ENCODE measurements at regions not wholly inside any gene's neighbourhood (a gene's known extent, or its start where the extent isn't known, plus 50 kb on each side); places are given as distances from the start of the nearest gene placed in this dataset.

DNA sequence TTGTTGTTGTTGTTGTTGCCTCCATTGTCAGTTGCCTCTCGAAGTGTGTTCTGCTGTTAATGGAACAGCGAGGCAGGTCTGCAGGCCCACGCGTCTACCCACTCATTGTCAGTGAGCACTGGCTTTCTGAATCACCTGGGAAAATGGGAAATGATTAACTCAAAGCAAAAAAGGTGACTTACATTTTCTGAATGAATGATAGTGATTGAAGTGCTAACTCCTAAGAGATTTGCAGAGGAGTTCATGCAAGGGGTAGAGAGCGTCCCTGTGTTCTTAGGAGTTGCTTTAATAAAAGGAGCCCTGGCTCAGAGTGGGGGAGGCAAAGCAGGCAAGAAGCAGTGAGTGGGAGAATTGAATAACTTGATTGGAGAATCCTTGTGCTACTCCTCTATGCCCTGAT is 177.6 kb downstream of the CAND1 start:
- TF ChIP-seq CEBPB (IDR thresholded peaks at IDR 0.05), result no peak
- TF ChIP-seq, protein P1, sequence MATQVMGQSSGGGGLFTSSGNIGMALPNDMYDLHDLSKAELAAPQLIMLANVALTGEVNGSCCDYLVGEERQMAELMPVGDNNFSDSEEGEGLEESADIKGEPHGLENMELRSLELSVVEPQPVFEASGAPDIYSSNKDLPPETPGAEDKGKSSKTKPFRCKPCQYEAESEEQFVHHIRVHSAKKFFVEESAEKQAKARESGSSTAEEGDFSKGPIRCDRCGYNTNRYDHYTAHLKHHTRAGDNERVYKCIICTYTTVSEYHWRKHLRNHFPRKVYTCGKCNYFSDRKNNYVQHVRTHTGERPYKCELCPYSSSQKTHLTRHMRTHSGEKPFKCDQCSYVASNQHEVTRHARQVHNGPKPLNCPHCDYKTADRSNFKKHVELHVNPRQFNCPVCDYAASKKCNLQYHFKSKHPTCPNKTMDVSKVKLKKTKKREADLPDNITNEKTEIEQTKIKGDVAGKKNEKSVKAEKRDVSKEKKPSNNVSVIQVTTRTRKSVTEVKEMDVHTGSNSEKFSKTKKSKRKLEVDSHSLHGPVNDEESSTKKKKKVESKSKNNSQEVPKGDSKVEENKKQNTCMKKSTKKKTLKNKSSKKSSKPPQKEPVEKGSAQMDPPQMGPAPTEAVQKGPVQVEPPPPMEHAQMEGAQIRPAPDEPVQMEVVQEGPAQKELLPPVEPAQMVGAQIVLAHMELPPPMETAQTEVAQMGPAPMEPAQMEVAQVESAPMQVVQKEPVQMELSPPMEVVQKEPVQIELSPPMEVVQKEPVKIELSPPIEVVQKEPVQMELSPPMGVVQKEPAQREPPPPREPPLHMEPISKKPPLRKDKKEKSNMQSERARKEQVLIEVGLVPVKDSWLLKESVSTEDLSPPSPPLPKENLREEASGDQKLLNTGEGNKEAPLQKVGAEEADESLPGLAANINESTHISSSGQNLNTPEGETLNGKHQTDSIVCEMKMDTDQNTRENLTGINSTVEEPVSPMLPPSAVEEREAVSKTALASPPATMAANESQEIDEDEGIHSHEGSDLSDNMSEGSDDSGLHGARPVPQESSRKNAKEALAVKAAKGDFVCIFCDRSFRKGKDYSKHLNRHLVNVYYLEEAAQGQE (IDR thresholded peaks at IDR 0.05; ENCODE audit: low read depth), result no peak
- TF ChIP-seq, protein P2, sequence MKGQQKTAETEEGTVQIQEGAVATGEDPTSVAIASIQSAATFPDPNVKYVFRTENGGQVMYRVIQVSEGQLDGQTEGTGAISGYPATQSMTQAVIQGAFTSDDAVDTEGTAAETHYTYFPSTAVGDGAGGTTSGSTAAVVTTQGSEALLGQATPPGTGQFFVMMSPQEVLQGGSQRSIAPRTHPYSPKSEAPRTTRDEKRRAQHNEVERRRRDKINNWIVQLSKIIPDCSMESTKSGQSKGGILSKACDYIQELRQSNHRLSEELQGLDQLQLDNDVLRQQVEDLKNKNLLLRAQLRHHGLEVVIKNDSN (IDR thresholded peaks at IDR 0.05), result no peak
- TF ChIP-seq, protein P3, sequence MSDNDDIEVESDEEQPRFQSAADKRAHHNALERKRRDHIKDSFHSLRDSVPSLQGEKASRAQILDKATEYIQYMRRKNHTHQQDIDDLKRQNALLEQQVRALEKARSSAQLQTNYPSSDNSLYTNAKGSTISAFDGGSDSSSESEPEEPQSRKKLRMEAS (IDR thresholded peaks at IDR 0.05), result no peak
- no peak for TF ChIP-seq FOXM1 (IDR thresholded peaks at IDR 0.05; ENCODE audit: borderline replicate concordance, low read depth)
- TF ChIP-seq TEAD4 (IDR thresholded peaks at IDR 0.05), result no peak
- no peak for TF ChIP-seq TCF12 (IDR thresholded peaks at IDR 0.05; ENCODE audit: low read depth)
- TF ChIP-seq YY1 (IDR thresholded peaks at IDR 0.05; ENCODE audit: low read depth), result no peak
- TF ChIP-seq EP300 (IDR thresholded peaks at IDR 0.05; ENCODE audit: borderline replicate concordance), result no peak
- no peak for TF ChIP-seq EGR1 (IDR thresholded peaks at IDR 0.05)
- no peak for TF ChIP-seq RAD21 (IDR thresholded peaks at IDR 0.05; ENCODE audit: low read depth)
- TF ChIP-seq ZBTB7A (IDR thresholded peaks at IDR 0.05; ENCODE audit: low read depth), result no peak
- no peak for TF ChIP-seq CREB1 (IDR thresholded peaks at IDR 0.05; ENCODE audit: low read depth)
- TF ChIP-seq NFIC (IDR thresholded peaks at IDR 0.05), result no peak
- TF ChIP-seq TAF1 (IDR thresholded peaks at IDR 0.05; ENCODE audit: low read depth), result no peak

DNA sequence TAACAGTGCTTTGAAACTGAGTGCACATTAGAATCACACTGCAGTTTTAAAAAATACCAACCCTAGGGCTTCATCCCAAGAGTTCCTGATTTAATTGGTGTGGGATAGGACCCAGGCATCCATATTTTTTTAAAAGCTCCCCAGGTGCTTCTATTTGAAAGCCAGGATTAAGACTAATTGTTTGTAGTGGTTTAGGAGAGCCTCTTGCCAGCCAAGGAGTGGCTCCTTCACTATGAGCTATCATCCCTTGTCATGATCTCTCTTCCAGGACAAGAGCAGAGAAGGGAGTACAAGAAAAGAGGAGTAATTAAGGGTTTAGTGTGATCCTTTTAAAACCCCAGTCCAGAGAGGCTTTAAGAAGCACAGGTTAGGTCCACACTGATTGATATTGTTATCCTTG is 178.0 kb downstream of the CAND1 start:
- TF ChIP-seq, protein P1 (IDR thresholded peaks at IDR 0.05; ENCODE audit: low read depth), result no peak
- TF ChIP-seq YY1 (IDR thresholded peaks at IDR 0.05; ENCODE audit: low read depth) (no peak), TEAD4 (IDR thresholded peaks at IDR 0.05) (no peak)

DNA sequence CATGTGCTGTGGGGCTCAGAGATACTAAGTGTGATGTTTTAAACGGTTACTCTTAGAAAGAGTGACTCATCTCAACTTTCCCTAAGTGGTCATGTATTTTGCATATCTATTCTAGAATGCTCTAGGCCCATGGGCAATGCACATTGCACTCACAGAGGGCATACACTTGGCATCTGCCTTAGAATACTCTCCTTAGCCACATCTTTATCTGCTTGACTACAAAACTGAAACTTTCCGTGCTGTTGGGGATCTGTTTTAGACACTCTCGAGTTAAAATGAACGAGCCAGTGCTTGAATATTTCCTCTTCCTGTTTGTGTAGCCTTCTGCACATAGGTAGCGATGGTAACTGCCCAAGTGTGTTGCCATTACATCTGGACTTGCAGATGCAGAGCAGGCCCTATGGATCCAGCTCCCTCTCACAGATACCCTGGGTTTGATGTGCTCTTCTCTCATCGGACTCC is 180.5 kb downstream of the CAND1 start:
- TF ChIP-seq TAF1 (IDR thresholded peaks at IDR 0.05; ENCODE audit: low read depth) (no peak), CEBPB (IDR thresholded peaks at IDR 0.05) (no peak), RAD21 (IDR thresholded peaks at IDR 0.05; ENCODE audit: low read depth) (no peak)
- TF ChIP-seq, protein P2 (IDR thresholded peaks at IDR 0.05), result no peak

DNA sequence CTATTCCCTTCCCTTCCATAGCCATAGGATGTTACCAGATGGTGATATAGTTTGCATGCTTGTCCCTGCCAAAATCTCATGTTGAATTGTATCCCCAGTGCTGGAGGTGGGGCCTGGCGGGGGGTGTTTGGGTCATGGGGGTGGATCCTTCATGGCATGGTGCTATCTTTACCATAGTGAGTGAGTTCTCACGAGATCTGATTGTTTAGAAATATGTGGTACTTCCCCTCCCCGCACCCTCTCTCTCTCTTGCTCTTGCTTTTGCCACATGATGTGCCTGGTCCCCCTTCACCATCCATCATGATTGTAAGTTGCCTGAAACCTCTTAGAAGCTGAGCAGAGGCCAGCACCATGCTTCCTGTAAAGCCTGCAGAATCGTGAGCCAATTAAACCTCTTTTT is 181.3 kb downstream of the CAND1 start:
- TF ChIP-seq TAF1 (IDR thresholded peaks at IDR 0.05; ENCODE audit: low read depth), result no peak
- TF ChIP-seq CREB1 (IDR thresholded peaks at IDR 0.05; ENCODE audit: low read depth), result no peak
- TF ChIP-seq YY1 (IDR thresholded peaks at IDR 0.05; ENCODE audit: low read depth), result no peak
- no peak for TF ChIP-seq TEAD4 (IDR thresholded peaks at IDR 0.05)
- TF ChIP-seq TCF12 (IDR thresholded peaks at IDR 0.05; ENCODE audit: low read depth), result no peak
- TF ChIP-seq ZBTB7A (IDR thresholded peaks at IDR 0.05; ENCODE audit: low read depth), result no peak
- TF ChIP-seq RAD21 (IDR thresholded peaks at IDR 0.05; ENCODE audit: low read depth), result no peak
- TF ChIP-seq CEBPB (IDR thresholded peaks at IDR 0.05), result no peak
- TF ChIP-seq, protein P3 (IDR thresholded peaks at IDR 0.05), result no peak
- no peak for TF ChIP-seq NFIC (IDR thresholded peaks at IDR 0.05)
- TF ChIP-seq, protein P2 (IDR thresholded peaks at IDR 0.05), result no peak
- TF ChIP-seq EP300 (IDR thresholded peaks at IDR 0.05; ENCODE audit: borderline replicate concordance), result no peak

DNA sequence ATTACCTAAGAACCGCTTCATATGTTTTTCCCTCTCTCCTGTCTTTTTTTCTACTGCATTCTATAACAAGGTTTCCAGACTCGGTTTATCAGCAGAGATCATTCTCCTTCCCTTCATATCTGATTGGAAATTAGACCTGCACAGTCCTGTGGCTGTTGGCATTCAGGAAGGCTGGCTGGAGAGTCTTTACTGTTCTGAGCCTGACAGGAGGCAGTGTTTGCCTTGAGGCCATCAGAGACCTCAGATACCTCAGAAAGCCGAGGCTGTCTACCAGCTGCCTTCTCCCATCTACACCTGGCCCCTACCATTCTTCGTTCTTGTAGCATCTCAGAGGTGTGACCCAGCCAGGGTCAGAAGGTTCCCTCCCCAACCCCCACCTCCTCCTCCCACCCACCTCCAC is 182.0 kb downstream of the CAND1 start:
- TF ChIP-seq TEAD4 (IDR thresholded peaks at IDR 0.05), result no peak

DNA sequence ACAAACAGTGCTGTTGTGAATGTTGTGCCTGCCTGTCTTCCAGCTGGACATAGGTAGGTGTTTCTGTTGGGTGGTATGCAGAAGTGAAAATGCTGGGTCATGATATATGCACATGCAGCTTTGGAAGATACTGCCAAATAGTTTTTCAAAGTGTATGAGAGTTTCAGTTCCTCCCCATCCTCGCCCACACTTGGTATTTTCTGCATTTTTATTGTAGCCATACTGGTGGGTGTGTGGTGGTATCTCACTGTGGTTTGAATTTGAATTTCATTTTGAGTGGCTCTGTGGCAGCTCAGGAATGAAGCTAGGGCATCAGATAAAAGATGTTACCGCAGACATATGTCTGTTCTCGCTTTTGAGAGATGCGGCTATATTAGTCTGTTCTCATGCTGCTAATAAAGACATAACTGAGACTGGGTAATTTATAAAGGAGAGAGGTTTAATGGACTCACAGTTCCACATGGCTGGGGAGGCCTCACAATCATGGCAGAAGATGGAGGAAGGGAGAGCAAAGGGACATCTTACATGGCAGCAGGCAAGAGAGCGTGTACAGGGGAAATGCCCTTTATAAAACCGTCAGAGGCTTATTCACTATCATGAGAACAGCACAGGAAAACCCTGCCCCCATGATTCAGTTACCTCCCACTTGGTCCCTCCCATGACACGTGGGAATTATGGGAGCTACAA is 183.1 kb downstream of the CAND1 start:
- TF ChIP-seq TAF1 (IDR thresholded peaks at IDR 0.05; ENCODE audit: low read depth) (no peak), ZBTB7A (IDR thresholded peaks at IDR 0.05; ENCODE audit: low read depth) (no peak), NFIC (IDR thresholded peaks at IDR 0.05) (no peak), YY1 (IDR thresholded peaks at IDR 0.05; ENCODE audit: low read depth) (no peak), TEAD4 (IDR thresholded peaks at IDR 0.05) (no peak), CREB1 (IDR thresholded peaks at IDR 0.05; ENCODE audit: low read depth) (no peak), EP300 (IDR thresholded peaks at IDR 0.05; ENCODE audit: borderline replicate concordance) (no peak), RAD21 (IDR thresholded peaks at IDR 0.05; ENCODE audit: low read depth) (no peak), FOXM1 (IDR thresholded peaks at IDR 0.05; ENCODE audit: borderline replicate concordance, low read depth) (no peak), CEBPB (IDR thresholded peaks at IDR 0.05) (no peak), TCF12 (IDR thresholded peaks at IDR 0.05; ENCODE audit: low read depth) (no peak)
- TF ChIP-seq, protein P2 (IDR thresholded peaks at IDR 0.05), result no peak

Measured in Ishikawa (cell line).